NOMO-1 treated with dmso at 0.1 percent for 144 hours (cell line): ENCODE measurements at regions not wholly inside any gene's neighbourhood (a gene's known extent, or its start where the extent isn't known, plus 50 kb on each side); places are given as distances from the start of the nearest gene placed in this dataset.

Experiments used
- DNase-seq: peaks from one replicate; lab custom pipeline; 2025; ENCODE audit not compliant: unreplicated experiment; lab: John Stamatoyannopoulos, UW

GRCh38 chr2:12334412-12334966 is 382.2 kb upstream of the TRIB2 start:
- DNase-seq, result no peak

DNA sequence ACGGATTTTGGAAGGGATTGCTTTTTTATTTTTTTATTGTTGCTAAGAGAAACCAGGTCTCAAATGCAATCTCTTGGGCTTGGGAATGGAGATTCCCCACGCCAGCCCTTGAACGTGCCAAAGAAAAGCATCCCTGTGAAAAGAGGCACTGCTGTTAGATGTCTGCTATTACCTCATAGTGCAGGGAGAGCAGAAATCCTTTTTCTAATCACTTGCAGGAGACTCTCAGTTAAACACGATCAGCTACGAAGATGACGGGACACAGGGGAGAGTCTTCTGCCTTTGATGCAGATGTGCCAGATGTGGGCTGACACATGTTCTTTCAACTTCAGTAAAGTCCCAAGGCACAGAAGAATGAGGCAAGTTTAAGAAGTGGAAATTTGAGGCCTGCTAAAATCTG is 381.6 kb upstream of the TRIB2 start:
- no peak for DNase-seq

GRCh38 chr2:12335995-12336394 is 380.7 kb upstream of the TRIB2 start:
- DNase-seq, result no peak

DNA sequence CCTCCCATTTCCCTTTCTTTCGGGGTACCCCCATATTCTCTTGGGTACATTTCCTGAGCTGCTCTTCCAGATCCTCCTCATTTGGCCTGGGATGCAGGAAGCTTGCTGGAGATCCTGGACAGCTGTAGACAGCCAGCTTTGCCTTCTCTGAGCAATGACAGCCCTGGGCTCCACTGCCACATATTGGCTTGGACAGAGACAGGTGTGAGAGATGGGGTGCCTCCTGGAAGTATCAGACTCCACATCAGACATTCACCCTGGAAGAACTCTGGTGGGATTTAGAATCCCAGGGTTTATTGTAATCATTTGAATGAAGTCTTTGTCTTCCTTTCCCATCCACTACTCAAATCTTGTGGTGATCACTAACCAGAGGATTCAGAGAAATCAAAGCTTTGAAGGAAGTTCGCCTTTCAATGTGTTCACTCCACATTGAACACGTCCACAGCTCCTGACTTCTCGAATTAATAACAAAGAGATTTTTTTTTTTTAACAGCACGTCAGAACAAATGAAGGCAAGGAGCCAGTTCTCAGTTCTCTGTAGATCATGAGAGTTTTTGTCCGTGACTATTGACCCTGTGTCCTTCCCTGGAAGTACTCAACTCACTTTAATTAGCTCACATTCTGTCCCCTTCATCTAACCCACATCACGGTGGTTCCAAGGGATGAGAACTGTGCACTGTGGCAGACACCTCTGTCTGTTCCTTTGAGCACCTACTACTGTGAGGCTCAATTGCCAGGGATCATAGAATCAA is 377.6 kb upstream of the TRIB2 start:
- DNase-seq, result no peak

DNA sequence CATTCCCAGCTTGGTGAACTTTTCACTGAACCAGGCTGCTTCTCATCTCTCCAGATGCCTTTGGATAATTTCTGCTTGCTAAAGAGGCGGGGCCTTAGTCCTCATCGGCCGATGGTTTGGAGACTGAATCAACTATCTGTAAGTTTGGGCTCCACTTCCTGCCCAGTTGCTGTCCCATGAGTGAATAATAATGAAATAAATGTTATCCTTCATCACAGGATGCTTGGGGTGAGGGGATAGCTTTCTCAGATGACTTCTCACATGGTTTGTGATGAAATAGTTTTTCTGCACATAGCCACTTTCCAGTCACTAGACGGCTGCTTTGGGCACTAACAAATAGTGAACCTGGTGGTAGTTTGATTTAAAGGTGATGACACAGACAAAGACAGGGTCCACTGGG is 376.6 kb upstream of the TRIB2 start:
- DNase-seq, result no peak

GRCh38 chr2:12341215-12341614 is 375.5 kb upstream of the TRIB2 start:
- DNase-seq, result no peak

- no peak for DNase-seq
These were observed 374.8 kb upstream of the TRIB2 start for GRCh38 chr2:12341920-12342319.

DNA sequence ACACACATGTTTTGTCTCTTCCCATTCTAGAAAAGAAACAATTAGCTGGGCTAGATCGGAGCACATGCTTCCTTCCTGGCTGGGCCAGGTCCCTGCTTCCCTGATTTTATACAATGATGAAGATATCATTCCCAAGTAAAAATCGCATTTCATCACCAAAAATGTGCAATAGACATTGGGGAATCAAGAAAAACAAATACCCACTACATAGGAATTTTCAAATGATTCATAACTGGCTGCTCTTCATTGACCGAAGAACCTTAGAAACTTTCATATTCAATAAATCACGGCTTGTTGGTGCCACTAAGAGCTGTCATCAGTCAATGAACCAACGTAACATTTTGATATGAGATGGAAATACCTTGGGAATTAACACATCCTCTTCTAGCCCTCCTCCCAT is 373.6 kb upstream of the TRIB2 start:
- DNase-seq, result no peak

DNA sequence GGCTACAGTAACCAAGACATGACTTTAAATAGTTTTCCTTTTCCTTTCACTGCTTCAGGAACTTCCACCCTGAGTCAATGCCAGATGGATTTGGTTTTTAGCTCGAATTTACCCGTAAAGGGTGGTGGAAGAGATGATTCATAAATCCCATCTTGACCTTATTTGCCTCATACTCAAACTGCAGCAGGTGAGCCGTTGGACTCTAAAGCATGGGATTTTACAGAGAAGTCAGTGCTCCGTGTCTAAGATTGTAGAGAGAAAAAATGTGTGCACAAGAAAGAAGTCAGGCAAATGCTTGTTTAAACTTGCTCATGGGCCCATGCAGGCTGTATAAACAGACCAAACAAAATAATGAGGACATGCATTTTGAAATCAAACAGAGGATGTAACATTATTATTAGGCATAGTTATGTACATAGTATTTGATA is 369.7 kb upstream of the TRIB2 start:
- DNase-seq, result no peak

DNA sequence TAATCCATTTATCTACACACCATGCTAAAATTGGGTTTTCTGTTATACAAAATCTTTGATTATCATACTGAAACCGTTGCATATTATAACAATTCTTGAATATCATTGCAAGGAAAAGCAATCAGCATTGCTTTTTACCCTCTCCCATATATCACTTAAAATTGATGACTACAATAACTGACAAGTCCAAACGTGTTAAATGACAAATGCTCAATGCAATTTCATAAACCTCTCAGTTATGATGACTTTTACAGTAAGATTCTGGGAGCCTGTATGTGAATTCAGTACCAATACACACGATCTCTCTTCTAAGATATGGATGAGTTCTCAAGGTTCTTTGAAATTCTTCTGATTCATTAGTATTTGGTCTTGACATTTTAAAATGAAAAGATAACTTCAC is 368.5 kb upstream of the TRIB2 start:
- DNase-seq, result no peak

DNA sequence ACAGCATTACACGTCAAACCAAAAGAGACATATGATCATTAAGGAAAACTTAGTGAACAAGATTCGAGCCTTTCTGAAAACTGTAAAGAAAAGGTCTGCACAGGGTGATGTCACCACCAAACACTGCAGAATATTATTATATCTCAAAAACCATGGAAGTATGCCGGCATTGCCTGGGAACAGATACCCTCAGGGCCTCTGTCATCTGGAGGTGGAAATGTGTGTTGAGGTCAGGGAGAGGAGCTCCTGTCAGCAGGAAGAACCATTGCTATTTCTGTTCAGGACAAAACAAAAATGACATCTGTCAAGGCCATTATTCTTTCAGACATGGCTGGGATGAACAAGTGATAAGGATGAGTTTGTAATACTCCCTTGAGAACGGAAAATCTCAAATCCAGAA is 365.9 kb upstream of the TRIB2 start:
- DNase-seq, result no peak

- DNase-seq, result no peak
These were observed 363.8 kb upstream of the TRIB2 start for GRCh38 chr2:12352889-12353288.

- DNase-seq, result no peak
These were observed 355.2 kb upstream of the TRIB2 start for GRCh38 chr2:12361506-12361905.

- no peak for DNase-seq
These were observed 353.6 kb upstream of the TRIB2 start for GRCh38 chr2:12363138-12363537.

DNA sequence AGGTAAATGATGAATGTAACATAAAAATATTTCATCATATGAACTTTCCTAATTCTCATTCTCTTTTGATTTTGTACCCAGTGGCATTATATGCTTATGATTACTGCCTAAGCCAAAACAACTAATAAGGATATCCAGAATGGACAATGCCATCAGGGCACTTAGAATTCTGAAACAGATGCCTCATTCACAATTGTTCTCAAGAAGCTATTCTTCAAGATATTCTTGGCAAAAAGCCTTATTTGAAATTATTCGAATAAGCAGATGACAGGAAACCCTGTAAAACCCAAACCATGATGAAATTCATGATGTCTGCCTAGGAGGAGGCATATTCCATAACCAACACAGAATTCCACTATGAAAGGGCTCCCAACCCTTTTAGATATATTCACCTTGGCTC is 353.2 kb upstream of the TRIB2 start:
- DNase-seq, result no peak

DNA sequence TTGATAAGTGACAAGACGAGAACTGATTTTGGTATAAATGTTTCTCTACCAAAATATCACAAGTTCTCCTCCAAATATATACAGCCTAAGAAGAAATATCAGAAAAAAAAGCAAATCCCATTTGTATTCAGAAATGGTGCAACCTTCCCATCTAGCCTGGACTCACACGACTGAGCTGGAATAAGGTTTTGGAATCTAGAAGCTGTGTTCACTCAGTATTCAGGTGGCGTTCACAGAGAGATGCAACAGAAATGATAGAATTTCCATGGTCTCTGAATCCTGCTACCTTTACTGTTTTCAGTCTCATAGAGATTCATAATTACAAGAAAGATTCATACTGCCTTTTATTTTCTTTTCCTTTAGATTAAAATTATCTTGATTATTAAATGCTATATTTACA is 347.2 kb upstream of the TRIB2 start:
- no peak for DNase-seq

DNA sequence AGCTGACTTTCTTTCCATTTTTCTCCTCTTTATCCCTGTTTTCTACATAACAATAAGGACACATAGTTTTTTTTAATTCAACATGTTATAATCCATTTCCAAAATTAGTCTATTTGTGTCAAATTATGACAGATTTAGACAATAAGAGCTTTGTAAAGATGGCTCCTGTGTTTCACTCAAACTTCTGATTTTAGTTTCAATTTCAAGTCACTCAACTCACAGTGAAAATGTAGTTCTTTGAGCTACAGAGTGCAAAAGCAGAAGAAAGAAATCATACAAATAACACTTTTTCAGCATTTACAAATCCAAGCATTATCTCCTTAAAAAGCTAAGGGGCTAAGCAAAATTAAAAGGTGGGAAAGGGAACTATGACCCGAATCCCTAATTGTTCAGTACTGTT is 340.7 kb upstream of the TRIB2 start:
- DNase-seq, result no peak

DNA sequence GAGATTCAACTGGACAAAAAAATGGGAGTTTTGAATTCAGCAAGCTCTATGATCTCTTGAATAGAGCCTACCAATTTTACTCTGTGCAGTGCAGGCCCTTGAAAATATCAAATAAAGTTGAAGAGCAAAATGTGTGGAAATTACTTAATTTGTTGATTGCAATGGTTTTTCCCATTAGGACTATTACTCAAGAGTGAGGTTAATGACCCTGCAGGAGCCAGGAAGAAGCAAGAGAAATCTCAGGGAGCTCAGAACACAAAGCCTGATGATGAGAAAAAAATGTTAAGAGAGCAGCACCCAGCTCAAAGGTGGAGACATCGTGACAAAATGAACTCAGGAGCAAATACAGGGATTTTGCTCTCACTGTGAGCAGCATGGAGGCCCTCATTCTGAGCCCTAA is 337.6 kb upstream of the TRIB2 start:
- DNase-seq, result no peak

GRCh38 chr2:12381543-12382325 is 335.0 kb upstream of the TRIB2 start:
- DNase-seq, result no peak

GRCh38 chr2:12382366-12382765 is 334.4 kb upstream of the TRIB2 start:
- no peak for DNase-seq

GRCh38 chr2:12389344-12390045 is 327.2 kb upstream of the TRIB2 start:
- DNase-seq, result no peak

DNA sequence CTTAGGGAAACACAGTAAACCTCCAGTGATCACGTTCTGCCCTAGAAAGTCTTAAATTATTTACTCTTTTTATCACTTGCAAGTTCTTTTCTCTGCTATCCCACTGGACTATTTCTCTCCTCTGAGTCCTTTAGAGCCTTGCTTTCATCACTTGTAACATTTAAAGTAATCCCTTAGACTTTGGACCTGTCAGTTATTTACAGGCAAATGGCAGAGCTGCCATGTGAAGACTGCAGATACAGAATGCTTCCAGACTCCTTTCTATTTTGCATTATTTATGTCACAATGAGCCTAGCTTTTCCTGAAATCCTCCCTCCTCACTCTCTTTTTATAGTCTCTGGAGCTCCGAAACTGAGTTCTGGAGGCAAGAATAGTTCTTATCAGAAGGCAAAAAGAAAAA is 325.6 kb upstream of the TRIB2 start:
- DNase-seq, result no peak
